Left ventricle myocardium inferior (tissue), 1 donor: ENCODE measurements at regions not wholly inside any gene's neighbourhood (a gene's known extent, or its start where the extent isn't known, plus 50 kb on each side); places are given as distances from the start of the nearest gene placed in this dataset.

Source experiments
- DNase-seq: peaks from one replicate; pipeline ENCODE4 v3.0.0-alpha.2; 2020
- H3K27ac ChIP-seq: fragments of 200-600 bp; replicated peaks from 2 replicates; pipeline ENCODE4 v1.8.0; 2021
- H3K27me3 ChIP-seq: fragments of 200-600 bp; 2 replicates; pipeline ENCODE4 v1.8.0; 2021; ENCODE audit warnings: low read depth
- H3K36me3 ChIP-seq: fragments of 200-600 bp; 2 replicates; pipeline ENCODE4 v1.8.0; 2021
- H3K4me1 ChIP-seq: fragments of 200-600 bp; 2 replicates; pipeline ENCODE4 v1.8.0; 2021
- H3K4me3 ChIP-seq: fragments of 200-600 bp; 2 replicates; pipeline ENCODE4 v1.8.0; 2021; ENCODE audit warnings: mild to moderate bottlenecking, moderate library complexity
- H3K9me3 ChIP-seq: fragments of 200-600 bp; replicated peaks from 2 replicates; pipeline ENCODE4 v1.8.0; 2021
- intact Hi-C: fragments of 100-400 bp; cut with micrococcal nuclease; formaldehyde crosslinking; loops from one replicate; pipeline ENCODE4 v1.11.0; 2022
- TF ChIP-seq, protein P1 (sequence below): fragments of 200-600 bp; IDR thresholded peaks from 2 replicates; pipeline ENCODE4 v1.8.0; 2021; ENCODE audit warnings: antibody characterized with exemption, mild to moderate bottlenecking, borderline replicate concordance
- donor health status: DM: no; HTN: yes; CAD: no; lungs with severe emphysema.

DNA sequence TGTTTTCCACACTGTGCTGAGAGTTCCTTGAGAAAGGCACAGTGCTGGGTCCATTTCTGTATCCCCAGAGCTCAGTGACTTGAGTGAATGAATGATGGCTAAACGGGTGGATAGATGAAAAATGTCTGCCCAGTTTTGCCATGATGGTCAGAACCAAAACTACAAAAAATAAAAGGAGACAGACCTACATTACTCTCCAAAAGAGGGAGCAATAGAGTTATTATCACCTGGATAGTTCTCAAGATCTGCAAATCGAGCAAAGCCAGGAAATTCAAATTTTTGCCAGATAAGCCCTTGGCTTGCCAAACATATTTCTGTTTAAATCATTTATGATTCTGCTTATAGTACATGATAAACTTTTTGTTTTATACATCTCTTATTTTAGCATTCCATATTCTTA is 214.2 kb upstream of the ZNF462 start:
- no peaks in the 10 kb centered on the region for H3K9me3 ChIP-seq
- intact Hi-C loops = no loop called here
- DNase-seq = no peak

DNA sequence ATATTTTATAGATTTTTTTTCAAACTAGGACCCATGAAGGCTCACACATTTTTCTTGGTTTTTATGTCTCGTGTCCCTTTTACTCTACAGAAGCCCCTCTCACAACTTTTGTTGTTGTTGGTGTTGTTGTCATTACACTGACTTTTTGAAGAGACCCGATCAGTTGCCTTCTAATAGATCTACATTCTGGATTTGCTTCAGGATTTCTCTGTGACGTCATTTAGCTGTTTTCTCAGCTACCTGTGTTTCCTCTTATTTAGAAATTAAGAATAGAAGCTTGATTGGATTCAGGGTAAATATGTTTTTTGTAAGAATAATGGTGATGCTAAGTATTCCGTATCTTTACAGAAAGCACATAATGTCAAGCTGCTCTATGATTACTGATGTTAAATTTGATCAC is 213.3 kb upstream of the ZNF462 start:
- Histone ChIP-seq H3K27me3 (no peaks in the 10 kb centered on the region), H3K9me3 (no peaks in the 10 kb centered on the region), H3K27ac (no peak overlapping the region), H3K4me1 (no peaks in the 10 kb centered on the region), H3K4me3 (no peak overlapping the region), H3K36me3 (no peaks in the 10 kb centered on the region)
- intact Hi-C loops = no loop called here
- TF ChIP-seq, protein P1, sequence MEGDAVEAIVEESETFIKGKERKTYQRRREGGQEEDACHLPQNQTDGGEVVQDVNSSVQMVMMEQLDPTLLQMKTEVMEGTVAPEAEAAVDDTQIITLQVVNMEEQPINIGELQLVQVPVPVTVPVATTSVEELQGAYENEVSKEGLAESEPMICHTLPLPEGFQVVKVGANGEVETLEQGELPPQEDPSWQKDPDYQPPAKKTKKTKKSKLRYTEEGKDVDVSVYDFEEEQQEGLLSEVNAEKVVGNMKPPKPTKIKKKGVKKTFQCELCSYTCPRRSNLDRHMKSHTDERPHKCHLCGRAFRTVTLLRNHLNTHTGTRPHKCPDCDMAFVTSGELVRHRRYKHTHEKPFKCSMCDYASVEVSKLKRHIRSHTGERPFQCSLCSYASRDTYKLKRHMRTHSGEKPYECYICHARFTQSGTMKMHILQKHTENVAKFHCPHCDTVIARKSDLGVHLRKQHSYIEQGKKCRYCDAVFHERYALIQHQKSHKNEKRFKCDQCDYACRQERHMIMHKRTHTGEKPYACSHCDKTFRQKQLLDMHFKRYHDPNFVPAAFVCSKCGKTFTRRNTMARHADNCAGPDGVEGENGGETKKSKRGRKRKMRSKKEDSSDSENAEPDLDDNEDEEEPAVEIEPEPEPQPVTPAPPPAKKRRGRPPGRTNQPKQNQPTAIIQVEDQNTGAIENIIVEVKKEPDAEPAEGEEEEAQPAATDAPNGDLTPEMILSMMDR = no peak
- DNase-seq = no peak

More for the DNA sequence above, 214.2 kb upstream of the ZNF462 start:
- Histone ChIP-seq H3K4me1 (no peaks in the 10 kb centered on the region), H3K4me3 (no peak overlapping the region), H3K36me3 (no peaks in the 10 kb centered on the region), H3K27me3 (no peaks in the 10 kb centered on the region), H3K27ac (no peak overlapping the region)
- TF ChIP-seq, protein P1 = peak; percentile 43

DNA sequence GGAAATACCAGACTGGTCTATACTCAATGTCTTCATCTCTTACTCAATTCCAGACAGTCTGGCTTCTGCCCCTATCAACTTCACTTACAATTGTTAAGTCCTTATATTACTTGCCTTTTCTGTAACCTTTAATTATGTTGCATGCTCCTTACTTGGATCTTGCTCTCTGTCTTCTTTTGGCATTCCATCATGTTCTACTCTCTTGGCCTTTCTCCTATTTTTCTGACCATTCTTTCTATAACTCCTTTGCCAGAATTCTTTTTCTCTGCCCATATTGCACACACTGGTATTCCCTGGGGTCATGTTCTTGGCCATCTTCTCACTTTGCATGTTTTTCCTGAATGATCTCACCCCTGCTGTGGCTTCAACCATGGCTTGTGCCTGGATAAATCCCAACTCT is 209.8 kb upstream of the ZNF462 start:
- H3K4me1 ChIP-seq = no peaks in the 10 kb centered on the region
- no peak overlapping the region for H3K27ac ChIP-seq
- TF ChIP-seq, protein P1 = no peak
- no peaks in the 10 kb centered on the region for H3K36me3 ChIP-seq
- no peaks in the 10 kb centered on the region for H3K9me3 ChIP-seq
- H3K27me3 ChIP-seq = no peaks in the 10 kb centered on the region
- intact Hi-C loops = no loop called here
- no peak for DNase-seq
- no peak overlapping the region for H3K4me3 ChIP-seq

DNA sequence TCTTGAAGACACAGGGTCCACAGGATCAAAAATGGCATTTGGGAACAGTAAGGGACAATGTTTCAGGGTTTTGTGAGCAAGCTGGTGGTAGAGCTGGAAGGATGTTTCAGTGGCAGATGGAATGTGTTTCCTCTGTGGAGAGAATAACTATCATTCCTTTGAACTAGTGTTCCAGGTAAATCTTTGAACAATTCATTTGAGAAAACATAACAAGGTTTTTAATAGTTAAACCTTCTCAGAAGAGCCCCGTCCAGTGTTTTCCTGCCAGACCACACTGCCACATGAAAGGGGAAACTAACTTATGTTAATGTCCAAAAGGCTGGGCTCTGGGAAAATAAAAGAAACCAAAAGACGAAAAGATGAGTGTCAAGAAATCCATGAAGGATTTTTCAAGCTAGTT is 207.0 kb upstream of the ZNF462 start:
- Histone ChIP-seq H3K27me3 (no peaks in the 10 kb centered on the region), H3K27ac (no peak overlapping the region), H3K9me3 (no peaks in the 10 kb centered on the region), H3K4me1 (no peaks in the 10 kb centered on the region), H3K36me3 (no peaks in the 10 kb centered on the region), H3K4me3 (no peak overlapping the region)
- TF ChIP-seq, protein P1 = no peak
- intact Hi-C loops = no loop called here
- DNase-seq = no peak

DNA sequence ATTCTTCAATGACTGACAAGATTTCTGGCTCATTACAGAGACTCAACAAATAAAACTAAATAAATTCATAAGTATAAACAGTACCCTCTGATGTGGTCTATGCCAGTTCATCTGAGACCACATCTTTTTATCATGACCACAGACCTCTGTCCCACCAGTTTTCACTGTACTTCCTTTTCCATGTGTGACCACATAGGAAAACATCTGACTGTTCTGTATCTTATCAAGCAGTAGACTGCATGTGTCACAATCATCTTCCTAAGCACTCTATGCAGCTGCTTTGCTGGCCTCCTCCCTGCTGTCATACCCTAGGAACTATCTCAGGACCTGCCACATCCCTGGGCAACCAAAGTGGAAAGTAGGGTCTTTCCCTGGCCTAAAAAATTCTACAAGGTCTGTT is 205.0 kb upstream of the ZNF462 start:
- H3K36me3 ChIP-seq = no peaks in the 10 kb centered on the region
- no peak overlapping the region for H3K27ac ChIP-seq
- H3K9me3 ChIP-seq = no peaks in the 10 kb centered on the region
- DNase-seq = no peak
- H3K4me1 ChIP-seq = no peaks in the 10 kb centered on the region
- intact Hi-C loops = no loop called here
- TF ChIP-seq, protein P1 = no peak
- no peak overlapping the region for H3K4me3 ChIP-seq
- H3K27me3 ChIP-seq = no peaks in the 10 kb centered on the region

DNA sequence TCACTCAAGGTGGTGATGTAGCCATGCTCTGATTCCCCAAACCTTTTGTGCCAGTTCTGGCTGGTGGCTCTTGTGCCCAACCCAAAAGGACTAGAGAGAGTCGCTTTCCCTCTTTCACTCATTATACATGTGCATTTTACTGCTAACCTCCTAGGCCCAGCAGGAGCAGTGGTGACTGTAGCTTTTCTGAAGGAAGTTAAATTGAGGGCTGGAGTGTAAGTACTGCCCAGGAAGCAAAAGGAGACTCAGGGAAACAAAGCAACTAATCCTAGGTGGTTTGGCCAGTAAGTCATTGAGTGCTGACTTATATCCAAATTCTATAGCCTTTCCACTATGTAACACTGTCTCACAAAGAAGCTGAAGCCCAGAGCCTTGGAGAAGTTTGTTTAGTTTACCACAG is 194.4 kb upstream of the ZNF462 start:
- no peaks in the 10 kb centered on the region for H3K9me3 ChIP-seq
- H3K27me3 ChIP-seq = no peaks in the 10 kb centered on the region
- DNase-seq = no peak
- no peak overlapping the region for H3K27ac ChIP-seq
- no peaks in the 10 kb centered on the region for H3K36me3 ChIP-seq
- intact Hi-C loops = no loop called here
- no peaks in the 10 kb centered on the region for H3K4me1 ChIP-seq
- H3K4me3 ChIP-seq = no peak overlapping the region
- TF ChIP-seq, protein P1 = no peak
